ENCODE measurements at regions not wholly inside any gene's neighbourhood (a gene's known extent, or its start where the extent isn't known, plus 50 kb on each side); places are given as distances from the start of the nearest gene placed in this dataset.

- no peak for TF ChIP-seq CTCF (IDR thresholded peaks at IDR 0.05; ENCODE audit: insufficient read depth, low read depth, low read length)
- no peak for TF ChIP-seq EZH2 (IDR thresholded peaks at IDR 0.05; ENCODE audit: insufficient read depth, low read length)
Measured at GRCh38 chr13:54092686-54093085, 1064.1 kb downstream of the OLFM4 start.

Data from astrocyte (in vitro differentiated cells and primary cell).